NCI-H2171 treated with DMSO at 0.1 percent for 48 hours (cell line): ENCODE measurements at regions not wholly inside any gene's neighbourhood (a gene's known extent, or its start where the extent isn't known, plus 50 kb on each side); places are given as distances from the start of the nearest gene placed in this dataset.

ENCODE experiments used
- DNase-seq: peaks from one replicate; lab custom pipeline; 2025; lab: John Stamatoyannopoulos, UW

DNA sequence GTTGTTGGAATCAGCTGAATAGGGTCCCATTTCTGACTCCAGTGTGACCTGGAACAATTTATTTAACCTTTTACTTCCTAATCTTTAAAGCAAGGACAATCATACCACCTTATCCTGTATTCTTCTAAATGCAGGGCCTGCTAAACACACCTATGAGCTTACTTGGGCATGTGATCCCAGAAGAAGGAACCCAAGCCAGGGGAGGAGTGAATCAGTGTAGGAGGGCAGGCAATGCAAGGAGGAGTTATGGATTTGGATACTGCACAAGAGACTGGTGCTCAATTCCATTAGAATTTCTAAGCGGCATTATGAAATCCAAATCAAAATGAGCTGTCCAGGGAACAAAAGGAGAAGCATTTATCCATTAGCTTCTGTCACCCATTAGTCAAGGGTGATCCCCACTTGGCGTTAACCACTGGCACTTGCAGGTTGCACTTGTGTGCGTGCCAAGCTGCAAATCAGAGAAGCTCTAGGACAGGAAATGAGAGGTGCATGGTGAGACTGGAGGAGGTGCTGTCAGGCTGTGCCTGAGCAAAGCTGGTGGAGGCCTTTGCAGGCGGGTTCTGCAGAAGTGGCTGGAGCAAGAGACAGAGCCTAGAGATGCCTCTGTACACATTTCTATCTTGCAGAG, 297.2 kb upstream of the PLXNA2 start:
- DNase-seq: no peak

DNA sequence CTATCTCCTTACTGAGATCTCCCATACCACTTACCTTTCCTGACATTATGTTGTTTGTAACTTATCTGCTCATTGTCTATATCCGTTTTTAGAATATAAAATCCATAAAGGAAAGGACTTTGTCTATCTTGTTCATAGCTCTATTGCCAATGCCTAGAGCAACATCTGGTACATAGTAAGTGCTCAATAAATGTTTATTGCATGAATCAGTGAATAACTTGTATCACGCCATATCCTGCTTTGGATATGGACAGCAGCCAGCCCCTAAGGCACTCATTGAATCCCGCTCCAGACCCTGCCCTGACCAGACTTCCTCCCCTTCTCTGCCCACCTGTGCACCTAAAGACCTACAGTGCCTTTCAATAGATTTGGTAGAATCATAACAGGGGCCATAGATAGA, 298.1 kb upstream of the PLXNA2 start:
- no peak for DNase-seq

DNA sequence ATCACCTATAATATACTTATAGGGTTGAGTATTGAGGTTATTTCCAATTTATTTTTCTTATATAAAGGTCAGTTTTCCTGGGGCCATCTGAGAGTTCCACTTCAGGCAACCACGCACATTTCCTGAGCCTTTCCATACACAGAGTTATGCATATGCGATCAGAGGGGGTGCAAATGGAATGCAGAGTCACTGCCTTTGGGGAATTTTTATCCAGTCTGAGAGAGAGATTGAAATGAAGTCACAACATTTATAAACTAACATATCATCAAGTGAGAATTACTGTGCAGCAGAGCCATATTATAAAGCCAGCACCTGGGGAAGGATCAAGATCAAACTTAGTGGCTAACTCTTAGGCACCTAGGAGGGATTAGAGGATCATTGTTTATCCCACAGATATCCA, 299.9 kb upstream of the PLXNA2 start:
- no peak for DNase-seq

DNA sequence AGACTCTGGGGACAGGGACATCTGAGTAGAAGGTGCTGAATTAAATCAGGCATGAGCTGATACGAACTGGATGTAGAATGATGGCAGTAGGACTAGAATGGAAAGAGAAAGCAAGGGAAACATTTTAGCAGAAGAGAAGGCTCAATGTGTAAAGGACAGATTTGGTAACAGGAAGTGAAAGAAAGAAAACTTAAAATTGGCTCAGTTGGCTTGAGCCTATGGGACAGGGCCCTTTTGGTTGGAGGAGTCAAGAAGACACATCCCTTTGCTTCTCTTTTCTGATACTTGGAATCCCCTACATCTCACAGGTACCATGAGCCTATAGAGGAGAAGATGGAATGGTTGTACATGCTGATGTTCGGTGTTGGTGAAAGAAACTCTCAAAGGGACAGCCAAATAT, 300.6 kb upstream of the PLXNA2 start:
- DNase-seq: no peak

DNA sequence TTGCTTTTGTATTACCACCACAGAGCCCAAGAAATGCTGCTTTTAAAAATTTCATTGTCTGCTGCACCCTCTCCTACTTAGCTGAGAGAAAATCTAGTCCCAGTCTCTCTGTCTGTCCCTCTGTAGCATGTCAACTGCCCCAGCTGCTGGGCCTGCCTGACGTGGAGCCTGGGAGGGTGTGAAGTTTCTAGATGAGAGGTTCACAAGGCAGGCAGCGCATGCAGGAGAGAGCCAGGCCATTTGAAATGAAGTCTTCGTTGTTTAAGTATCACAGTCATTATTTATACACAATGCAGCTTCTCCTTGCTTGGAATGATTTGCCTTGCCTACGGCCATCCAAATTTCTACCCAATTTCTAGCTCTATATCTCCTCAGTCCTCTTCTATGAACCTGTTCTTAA, 306.8 kb upstream of the PLXNA2 start:
- no peak for DNase-seq

DNA sequence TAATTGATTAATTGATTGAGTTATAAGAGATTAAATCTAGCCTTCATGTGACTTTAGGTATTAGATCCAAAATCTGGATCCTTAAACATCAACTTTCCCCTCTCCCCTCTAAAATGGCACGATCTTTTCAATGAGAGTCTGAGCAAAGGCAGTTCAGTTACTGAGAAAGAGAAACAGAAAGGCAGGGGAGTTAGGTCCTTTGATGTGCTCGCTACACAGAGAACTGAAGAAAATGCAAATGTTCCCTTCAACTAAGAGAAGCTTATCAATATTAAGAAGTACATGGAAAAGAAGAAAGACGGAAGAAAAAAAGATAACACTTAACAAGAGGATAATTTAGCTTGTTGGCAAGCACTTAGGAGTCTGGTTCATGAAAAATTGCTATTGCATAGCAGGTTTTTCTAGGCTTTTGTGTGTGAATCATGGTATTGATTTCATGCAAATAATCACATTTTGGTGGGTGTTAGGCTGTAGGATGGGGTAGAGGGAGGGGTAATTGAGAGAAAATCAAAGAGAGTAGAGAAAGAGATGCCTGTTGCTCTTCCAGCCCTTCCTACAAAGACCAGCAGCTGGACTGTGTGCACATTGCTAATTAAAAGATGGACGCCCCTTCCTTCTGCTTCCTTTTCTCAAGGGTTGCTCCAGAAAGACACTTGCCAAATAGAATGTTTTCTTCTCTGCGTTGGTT, 307.6 kb upstream of the PLXNA2 start:
- DNase-seq: no peak

DNA sequence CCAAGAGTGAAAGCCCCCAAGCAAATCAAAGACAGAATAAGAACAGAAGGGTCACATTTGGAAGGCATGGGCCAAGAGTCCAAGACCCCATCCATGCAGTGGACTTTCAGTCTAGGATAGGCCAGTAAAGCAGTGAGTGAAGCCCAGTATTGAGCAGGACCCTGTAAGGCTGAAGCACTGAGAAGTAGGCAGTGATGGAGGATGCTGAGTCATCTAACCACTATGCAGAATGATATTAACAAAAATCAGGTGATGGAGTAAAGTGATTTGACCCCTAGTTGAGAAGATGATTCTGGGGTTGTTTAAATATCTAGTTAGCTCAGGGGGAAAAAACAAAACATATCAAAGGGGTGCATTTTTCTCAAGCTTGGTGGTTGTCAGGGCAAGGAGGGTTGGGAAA, 308.7 kb upstream of the PLXNA2 start:
- DNase-seq: no peak

DNA sequence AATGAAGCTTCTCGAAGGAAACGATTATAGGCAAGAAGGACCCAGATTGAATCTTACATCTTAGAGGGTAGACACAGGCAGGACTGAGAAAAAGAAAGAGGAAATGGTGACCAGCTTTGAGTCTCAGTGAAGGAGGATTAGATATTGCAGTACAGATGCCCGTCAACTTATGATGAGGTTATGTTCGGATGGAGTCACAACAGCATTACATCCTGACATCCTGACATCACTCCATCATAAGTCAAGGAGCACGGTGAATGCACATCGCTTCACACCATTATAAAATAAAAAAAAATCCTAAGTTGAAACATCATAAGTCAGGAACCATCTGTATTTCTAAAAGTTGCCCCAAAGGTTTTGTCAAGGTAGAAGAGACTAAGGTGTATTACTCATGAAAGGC, 312.3 kb upstream of the PLXNA2 start:
- no peak for DNase-seq

DNA sequence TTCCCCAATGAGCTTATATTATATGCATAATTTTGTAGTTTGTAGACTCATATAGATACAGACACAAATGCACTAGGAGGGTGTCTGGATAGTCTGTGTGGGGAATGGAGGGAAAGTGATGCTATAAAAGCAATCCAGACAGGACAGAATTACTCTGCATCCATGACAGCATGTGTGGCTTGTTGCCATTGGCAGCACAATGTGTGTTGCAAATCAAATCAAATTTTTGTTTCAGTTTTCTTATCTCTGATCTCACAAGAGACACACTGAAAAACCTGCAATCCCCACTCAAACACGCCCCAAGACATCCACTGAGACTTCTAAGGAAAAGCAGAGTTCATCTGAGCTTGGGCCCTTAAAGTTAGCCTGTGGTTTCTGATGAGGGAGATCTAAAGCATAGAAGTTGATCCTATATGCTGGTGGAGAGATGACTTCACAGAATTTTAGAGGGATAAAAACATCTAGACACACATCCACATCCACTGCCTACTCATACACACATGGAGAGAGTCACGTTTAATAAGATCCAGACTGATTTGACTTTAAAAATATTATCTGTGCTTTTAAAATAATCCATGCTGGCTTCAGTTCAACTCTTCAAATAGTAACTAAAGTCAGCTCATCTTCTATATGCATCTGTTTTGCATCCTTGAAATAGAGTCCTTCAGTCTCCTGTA, 313.0 kb upstream of the PLXNA2 start:
- DNase-seq: no peak

DNA sequence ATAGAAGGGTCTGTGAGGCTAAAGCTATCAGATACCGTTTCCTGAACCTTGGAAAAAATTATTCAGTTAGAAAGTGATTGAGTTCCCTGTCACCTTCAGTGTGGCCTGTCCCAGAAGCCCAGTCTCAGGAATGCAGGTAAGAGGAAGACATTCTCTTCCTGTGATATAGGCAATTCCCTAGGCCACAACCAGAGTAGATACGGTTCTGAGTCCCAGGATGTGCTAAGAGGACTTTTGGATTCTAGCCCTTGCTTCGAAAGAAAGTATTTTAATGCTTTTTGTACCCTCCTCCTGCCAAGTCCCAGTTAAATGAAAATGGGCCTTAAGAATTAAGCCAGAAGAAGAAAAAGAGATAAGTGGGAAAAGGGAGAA, 313.5 kb upstream of the PLXNA2 start:
- DNase-seq: no peak

DNA sequence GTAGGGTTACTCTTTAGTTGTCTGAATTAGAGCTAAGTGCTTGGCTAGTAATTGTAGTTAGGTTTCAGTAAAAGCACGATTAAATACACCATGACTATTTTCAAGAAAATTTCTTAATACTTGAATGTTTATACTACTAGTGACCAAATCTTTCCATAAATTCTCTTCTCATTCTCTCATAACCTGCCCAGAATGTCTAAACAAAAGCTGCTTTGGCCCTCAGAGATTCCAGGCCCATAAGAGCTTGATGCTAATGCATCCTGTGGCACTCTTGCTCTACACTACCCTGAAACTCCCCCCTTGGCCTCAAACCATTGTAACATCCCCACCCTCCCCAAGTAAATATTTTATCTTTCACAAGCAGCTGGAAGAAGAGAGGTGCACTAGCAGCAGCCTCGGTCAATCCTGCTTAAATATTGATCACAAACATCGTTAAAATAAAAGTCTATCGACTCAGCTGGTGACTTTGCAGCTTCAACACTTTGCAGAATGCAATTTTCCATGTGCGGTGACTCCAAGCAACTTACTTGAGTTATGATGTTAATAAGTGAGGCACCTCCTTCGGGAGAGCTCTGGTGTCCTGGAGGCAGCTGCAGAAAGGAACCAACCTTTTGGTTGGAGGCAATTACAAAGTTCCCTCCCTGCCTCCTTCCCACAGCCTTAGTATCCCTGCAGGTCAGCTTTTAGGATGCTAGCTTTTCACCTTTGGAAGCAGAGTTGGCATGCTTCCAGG, 315.6 kb upstream of the PLXNA2 start:
- no peak for DNase-seq

DNA sequence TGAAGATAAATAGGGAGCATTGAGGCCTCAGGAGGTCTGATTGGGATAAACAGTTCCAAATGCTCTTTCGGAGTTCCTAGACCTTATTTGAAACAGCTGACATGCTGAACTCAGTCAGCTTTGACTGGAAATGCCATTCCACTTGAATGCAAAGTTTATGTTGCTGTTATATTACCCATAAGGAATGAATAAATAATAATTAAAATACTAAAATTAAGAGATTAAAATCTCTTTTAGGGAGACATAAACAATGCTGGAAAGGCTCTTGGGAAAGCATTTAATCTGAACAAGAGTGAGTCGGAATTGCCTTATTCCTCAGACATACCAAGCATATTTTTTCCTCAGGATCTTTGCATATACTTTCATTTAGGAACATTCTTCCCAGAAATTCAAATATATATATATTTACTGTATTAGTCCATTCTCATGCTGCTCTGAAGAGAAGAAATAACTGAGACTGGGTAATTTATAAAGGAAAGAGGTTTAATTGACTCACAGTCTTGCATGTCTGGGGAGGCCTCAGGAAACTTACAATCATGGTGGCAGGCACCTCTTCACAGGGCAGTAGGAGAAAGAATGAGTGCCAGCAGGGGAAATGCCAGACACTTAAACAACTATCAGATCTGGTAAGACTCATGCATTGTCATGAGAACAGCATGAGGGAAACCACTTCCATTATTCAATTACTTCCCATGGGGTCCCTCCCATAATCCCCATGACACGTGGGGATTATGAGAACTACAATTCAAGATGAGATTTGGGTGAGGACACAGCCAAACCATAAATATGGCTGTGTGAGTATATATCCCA, 318.2 kb upstream of the PLXNA2 start:
- DNase-seq: no peak

DNA sequence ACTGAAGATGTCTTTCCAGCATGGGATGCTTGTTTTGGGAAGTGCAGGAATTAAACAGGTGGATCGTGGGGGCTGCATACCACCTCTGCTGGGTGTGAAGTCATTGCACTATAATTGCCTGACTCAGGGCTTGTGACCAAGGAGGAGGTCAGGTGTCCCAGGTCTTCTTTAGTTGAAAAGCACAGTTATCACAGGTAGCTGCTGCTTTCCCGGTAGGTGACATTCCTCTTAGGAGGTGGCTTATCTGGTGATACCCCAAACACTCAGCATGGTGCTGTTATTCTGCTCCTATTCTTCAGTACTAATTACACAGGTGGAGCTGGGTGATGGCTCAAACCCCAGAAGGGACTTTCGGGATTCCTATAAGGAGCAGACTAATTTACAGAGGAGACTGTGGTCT, 320.3 kb upstream of the PLXNA2 start:
- no peak for DNase-seq

DNA sequence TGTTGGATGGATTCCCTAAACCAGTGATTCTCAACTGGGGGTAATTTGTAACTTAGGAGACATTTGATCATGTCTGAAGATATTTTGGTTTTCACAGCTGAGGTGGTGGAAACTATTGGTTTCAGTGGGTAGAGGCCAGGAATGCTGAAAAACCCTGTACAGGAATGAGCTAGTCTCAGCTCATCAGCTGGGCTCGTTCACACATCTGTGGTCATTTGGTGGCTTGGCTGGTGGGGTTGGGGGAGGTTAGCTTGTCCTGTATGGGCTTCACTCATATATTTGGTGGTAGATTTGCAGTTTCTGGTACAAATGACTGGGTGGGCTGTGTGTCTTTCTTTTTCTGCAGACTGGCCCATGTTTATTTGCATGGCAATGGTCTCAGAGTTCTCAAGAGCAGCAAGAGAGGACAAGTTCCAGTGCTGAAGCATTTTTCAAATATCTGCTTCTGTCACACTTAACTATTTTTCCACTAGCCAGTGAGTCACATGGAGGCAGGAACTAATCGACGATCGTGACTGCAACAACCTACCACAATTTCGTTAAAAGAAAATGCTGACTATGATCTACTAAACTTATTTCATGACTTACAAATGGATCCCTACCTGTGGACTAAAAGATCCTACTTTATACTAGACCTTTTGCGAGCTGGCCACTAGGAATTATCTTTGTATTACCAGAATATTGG, 321.7 kb upstream of the PLXNA2 start:
- DNase-seq: no peak

DNA sequence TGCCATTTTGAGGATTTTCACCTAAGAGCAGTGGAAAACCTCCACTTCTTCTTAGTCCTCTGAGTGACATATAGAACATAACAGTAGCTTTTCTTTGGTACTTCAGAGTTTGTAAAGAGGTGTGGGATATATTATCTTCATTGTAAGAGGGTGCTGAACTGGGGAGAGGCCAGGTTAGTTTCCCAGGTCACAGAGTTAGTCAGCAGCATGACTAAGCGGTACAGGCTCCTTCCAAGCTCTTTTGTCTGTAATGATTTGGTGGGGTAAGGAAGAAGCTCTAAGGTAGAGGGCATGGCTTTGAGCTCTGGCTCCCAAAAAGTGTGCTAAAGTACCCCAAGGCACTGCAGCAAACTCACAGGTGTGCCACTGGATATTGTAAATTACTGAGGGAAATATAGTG, 325.0 kb upstream of the PLXNA2 start:
- no peak for DNase-seq

DNA sequence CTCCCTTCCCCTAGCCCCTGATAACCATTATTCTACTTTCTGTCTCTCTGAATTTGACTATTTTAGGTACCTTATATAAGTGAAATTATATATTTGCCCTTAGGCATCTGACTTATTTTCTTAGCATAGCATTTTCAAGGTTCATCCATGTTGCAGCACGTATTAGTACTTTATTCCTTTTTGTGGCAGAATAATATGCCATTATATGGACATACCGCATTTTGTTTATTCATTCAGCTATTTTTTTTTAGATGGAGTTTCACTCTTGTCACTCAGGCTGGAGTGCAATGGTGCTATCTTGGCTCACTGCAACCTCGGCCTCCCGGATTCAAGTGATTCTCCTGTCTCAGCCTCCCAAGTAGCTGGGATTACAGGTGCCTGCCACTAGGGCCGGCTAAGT, 326.2 kb upstream of the PLXNA2 start:
- DNase-seq: no peak

DNA sequence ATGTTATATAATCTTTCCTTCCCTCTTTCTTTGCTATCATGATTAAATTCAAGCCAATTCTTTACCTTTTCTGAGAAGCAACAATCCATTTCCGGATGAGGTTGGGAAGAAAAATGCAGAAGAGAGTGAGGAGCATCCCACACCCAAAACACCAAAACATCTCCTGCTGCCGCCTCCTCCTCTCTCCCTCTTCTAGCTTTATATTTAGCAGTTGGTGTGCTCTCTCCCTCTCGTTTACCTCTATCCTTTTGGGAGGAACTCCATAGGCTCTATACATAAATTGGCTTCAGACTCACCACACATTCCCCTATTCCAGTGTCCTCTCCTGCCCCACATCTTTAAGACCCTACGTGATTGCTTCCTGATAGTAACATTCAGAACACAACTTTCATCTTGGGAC, 332.2 kb upstream of the PLXNA2 start:
- no peak for DNase-seq

DNA sequence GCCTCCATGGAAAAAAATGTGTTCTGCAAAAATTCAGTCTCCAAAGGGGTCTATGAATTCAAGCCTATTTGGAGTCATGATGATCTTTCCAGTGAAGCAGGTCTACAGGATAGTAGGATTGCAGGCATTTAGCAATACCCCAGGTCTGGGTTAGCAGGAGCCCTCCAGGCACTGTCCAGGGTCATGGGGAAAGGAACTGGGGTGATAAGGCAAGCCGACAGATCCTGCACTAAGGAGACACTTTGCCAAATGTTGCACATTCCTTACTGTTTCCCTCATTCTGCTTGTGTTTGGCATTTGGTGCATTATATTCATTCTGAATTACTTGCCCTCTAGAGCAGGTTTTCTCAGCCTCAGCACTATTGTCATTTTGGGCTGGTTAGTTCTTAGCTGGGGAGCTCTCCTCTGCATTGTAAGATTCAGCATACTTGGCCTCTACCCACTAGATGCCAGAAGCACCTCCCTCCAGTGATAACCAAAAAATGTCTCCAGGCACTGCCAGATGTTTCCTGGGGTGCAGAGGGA, 333.3 kb upstream of the PLXNA2 start:
- DNase-seq: no peak

DNA sequence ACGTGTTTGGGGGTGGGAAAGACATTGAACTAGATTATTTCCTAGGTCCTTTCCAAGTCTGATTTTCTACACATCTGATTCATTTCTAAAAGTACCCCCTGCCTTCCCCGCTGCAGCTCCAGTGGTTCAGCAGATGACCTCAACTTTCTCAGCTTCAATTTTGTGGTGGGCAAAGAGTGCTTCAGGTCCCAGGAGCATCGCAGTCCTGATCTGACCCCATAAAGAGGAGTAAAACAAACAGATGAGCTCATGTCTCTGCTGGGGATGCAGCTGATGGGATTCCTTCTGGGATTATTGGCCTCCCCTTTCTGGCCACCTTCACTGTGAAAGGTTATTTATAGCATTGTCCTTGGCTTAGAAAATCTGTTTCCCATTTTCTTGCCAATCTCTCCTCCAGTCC, 337.0 kb upstream of the PLXNA2 start:
- DNase-seq: no peak

DNA sequence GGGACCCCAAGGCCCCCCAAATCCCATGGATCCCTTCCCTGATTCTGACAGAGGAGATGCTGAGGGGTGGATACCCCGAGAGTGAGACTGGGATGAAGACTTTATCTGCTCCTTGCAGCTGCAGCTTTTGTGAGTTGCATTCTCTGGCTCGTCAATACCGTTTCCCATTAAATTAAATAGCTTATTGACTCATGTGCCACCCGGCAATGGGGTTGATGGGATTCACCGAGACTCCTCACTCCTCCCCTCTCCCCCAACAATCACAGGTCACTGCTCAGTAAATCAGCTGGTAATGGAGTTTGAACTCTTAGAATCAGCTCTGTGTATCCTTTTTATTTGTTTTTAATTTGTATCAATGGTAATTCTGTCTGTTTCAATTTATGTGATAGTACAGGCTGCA, 337.5 kb upstream of the PLXNA2 start:
- DNase-seq: no peak

DNA sequence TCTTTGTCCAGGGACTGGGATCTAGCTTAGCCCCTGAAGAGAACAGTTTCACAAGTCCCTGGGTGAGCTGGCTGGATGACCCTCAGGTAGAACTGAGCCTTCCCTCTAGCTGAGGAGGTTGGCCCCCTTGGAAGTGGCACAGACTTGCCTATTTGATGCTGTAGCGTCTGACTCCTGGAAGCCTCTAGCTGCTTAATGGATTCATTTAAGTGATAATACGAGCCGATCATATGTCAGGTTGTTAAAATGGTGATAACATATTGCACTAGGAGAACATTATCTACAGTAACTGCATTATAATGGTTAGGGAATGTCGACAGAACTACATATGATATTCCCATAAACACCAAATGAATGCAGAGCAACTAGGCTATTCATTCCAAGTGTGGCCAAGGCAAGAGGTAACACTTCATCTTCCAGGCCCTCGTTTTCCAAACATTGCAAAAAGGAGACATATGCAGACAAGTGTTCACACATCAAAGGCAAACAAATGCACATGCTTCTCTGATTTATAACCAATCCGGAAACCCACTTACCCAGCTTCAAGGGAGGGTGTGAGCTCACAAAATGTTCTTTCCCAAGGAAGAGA, 340.1 kb upstream of the PLXNA2 start:
- DNase-seq: peak; percentile 27
